Endothelial cell (in vitro differentiated cells): ENCODE measurements at regions not wholly inside any gene's neighbourhood (a gene's known extent, or its start where the extent isn't known, plus 50 kb on each side); places are given as distances from the start of the nearest gene placed in this dataset.

Source experiments
- DNase-seq: peaks from one replicate; pipeline ENCODE4 v3.0.0; 2021; ENCODE audit warnings: low spot score
- H3K27ac Mint-ChIP-seq: one replicate; pipeline ENCODE4 v1.8.0; 2021; ENCODE audit warnings: mixed read lengths, inconsistent platforms; ENCODE audit not compliant: unreplicated experiment
- H3K27me3 Mint-ChIP-seq: one replicate; pipeline ENCODE4 v1.8.0; 2021; ENCODE audit warnings: mild to moderate bottlenecking, moderate library complexity, mixed read lengths, inconsistent platforms; ENCODE audit not compliant: unreplicated experiment
- H3K36me3 Mint-ChIP-seq: one replicate; pipeline ENCODE4 v1.8.0; 2021; ENCODE audit warnings: mild to moderate bottlenecking, low read depth, mixed read lengths, inconsistent platforms; ENCODE audit not compliant: unreplicated experiment
- H3K4me1 Mint-ChIP-seq: one replicate; pipeline ENCODE4 v1.8.0; 2021; ENCODE audit warnings: mild to moderate bottlenecking, mixed read lengths, inconsistent platforms; ENCODE audit not compliant: unreplicated experiment
- H3K4me3 Mint-ChIP-seq: one replicate; pipeline ENCODE4 v1.8.0; 2021; ENCODE audit warnings: mild to moderate bottlenecking, mixed read lengths, inconsistent platforms; ENCODE audit not compliant: unreplicated experiment
- H3K9me3 Mint-ChIP-seq: one replicate; pipeline ENCODE4 v1.8.0; 2021; ENCODE audit warnings: mixed read lengths, inconsistent platforms; ENCODE audit not compliant: unreplicated experiment
- TF ChIP-seq, protein P1 (sequence below): fragments of 200-600 bp; sonication (generic); IDR thresholded peaks from one replicate; pipeline ENCODE4 v1.5.0; 2021; ENCODE audit warnings: antibody characterized with exemption; ENCODE audit not compliant: unreplicated experiment

DNA sequence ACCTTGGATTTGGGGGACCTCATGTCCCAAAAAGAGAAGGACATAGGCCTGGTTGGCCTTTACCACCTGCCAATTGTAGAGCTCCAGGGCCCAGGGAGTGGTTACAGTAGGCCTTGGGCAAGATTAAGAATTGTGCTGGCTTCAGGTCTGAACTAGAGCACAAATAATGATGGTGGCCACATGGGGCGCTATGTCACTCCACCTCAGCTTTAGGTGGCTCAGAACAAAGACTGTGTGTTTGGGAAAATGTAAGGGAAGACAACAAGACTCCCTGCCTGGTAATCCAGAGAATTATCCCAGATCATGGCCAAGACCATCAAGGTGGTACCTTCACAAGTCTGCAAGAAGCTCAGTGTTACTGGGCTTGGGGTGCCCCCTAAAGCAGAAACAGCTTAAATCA, 224.9 kb upstream of the OPRM1 start:
- TF ChIP-seq, protein P1, sequence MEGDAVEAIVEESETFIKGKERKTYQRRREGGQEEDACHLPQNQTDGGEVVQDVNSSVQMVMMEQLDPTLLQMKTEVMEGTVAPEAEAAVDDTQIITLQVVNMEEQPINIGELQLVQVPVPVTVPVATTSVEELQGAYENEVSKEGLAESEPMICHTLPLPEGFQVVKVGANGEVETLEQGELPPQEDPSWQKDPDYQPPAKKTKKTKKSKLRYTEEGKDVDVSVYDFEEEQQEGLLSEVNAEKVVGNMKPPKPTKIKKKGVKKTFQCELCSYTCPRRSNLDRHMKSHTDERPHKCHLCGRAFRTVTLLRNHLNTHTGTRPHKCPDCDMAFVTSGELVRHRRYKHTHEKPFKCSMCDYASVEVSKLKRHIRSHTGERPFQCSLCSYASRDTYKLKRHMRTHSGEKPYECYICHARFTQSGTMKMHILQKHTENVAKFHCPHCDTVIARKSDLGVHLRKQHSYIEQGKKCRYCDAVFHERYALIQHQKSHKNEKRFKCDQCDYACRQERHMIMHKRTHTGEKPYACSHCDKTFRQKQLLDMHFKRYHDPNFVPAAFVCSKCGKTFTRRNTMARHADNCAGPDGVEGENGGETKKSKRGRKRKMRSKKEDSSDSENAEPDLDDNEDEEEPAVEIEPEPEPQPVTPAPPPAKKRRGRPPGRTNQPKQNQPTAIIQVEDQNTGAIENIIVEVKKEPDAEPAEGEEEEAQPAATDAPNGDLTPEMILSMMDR = peak; percentile 27
- Mint-ChIP-seq H3K27ac (no peak overlapping the region), H3K36me3 (no peaks in the 10 kb centered on the region), H3K4me3 (no peak overlapping the region), H3K9me3 (no peaks in the 10 kb centered on the region), H3K27me3 (no peaks in the 10 kb centered on the region), H3K4me1 (peaks cover 5% of the 10 kb centered on the region)
- DNase-seq = no peak

DNA sequence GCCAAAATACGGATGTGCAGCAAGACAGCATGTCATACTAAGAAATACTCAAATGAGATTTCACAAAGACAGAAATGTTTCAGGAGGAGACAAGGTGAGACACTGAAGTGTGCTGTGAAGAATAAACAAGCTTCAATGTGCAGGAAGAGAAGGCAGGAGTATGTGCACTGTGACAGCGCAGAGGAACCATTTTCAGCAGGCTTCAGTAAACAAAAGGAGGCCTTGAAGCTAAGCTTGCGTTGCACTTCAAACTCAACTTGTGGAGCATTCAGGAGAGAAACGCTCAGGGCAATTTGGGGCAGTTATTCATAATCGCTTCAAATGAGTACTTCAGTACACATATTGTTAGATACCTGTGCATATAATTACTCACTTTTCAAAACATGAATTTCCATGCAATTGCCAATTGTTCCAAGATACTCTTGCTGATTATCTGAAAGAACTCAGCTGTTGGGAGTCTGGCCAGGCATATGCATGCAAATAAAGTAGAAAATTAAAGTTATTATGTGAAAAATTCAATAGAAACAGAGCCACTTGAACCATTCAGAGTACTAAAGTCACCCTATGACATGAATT, 234.2 kb upstream of the OPRM1 start:
- no peaks in the 10 kb centered on the region for H3K9me3 Mint-ChIP-seq
- no peak overlapping the region for H3K4me3 Mint-ChIP-seq
- TF ChIP-seq, protein P1 = no peak
- no peaks in the 10 kb centered on the region for H3K27me3 Mint-ChIP-seq
- H3K4me1 Mint-ChIP-seq = no peaks in the 10 kb centered on the region
- H3K36me3 Mint-ChIP-seq = no peaks in the 10 kb centered on the region
- H3K27ac Mint-ChIP-seq = no peak overlapping the region
- no peak for DNase-seq

DNA sequence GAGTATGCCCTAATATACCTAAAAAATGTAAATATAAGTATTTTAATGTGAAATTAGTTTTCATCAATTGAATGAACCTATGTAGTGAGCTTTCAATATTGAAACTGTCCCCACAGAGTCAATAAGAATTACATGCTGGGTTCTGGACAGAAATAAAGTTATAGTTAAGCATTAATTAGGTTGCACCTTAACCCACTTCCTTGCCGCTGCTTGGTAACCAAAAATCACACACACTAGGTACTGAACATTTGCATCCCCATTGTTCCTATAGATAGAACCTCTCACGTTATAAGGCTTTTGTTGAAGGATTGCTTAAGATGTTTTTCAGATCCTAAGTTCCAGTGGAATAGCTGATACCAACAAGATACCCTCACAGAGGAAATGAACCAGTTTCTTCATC, 237.1 kb upstream of the OPRM1 start:
- H3K27me3 Mint-ChIP-seq = no peaks in the 10 kb centered on the region
- DNase-seq = no peak
- TF ChIP-seq, protein P1 = no peak

DNA sequence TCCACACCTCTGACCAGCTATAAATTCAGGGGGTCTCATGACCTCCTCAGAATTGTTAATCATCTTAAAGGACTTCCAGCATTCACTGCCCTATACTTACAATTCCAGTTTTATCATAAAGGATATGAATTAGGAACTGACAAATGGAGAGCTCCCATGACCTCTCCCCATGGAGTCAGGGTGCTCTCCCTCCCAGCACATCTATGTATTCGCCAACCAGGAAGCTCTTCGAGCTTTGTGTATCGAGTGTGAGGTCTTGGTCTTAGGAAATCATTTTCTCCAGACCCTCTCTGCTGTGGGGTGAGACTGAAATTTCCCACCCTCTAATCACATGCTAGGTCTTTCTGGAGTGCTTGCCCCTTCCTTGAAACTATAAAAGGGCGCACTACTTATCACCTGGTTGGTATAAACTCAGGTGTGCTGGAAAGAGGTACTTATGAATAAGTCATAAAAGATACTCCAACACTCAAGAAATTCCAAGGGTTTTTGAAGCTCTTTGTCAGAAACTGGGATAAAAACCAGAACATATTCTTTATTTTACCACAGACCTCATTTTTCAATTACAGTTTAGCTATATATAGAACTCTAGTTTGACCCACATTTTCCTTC, 238.4 kb upstream of the OPRM1 start:
- Mint-ChIP-seq H3K4me1 (no peaks in the 10 kb centered on the region), H3K27me3 (no peaks in the 10 kb centered on the region), H3K9me3 (no peaks in the 10 kb centered on the region), H3K4me3 (no peak overlapping the region), H3K36me3 (no peaks in the 10 kb centered on the region), H3K27ac (no peak overlapping the region)
- no peak for DNase-seq
- TF ChIP-seq, protein P1 = no peak

More for the DNA sequence above, 237.1 kb upstream of the OPRM1 start:
- no peaks in the 10 kb centered on the region for H3K36me3 Mint-ChIP-seq
- no peaks in the 10 kb centered on the region for H3K9me3 Mint-ChIP-seq
- H3K4me1 Mint-ChIP-seq = no peaks in the 10 kb centered on the region
- H3K4me3 Mint-ChIP-seq = no peak overlapping the region
- H3K27ac Mint-ChIP-seq = no peak overlapping the region

DNA sequence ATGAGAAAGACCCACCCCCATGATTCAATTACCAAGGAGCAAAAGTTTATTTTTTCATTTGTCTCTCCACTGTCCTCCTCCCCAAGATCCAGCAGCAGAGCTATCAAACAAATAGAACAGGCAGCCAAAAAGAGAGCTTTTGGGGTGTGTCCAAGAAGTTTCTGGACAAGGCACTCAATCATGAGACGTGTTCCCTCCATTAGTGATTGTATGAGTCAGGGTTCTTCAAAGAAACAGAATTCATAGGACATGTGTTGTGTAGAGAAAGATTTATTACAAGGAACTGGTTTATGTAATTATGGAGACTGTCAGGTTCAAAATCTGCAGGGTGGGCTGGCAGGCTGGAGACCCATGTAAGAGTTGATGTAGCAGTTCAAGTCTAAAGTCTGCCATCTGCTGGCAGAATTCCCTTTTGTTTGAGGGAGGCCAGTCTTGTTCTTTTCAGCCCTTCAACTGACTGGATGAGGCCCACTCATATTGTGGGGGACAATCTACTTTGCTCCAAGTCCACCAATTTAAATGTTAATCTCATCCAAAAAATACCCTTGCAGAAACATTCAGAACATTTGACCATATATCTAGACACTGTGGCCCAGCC, 248.1 kb upstream of the OPRM1 start:
- peaks cover 13% of the 10 kb centered on the region for H3K4me1 Mint-ChIP-seq
- peak; percentile 44 for DNase-seq
- TF ChIP-seq, protein P1 = no peak
- no peaks in the 10 kb centered on the region for H3K36me3 Mint-ChIP-seq
- H3K4me3 Mint-ChIP-seq = no peak overlapping the region
- no peaks in the 10 kb centered on the region for H3K9me3 Mint-ChIP-seq
- H3K27me3 Mint-ChIP-seq = peaks cover 1% of the 10 kb centered on the region
- H3K27ac Mint-ChIP-seq = no peak overlapping the region
